ENCODE measurements at regions not wholly inside any gene's neighbourhood (a gene's known extent, or its start where the extent isn't known, plus 50 kb on each side); places are given as distances from the start of the nearest gene placed in this dataset.

GRCh38 chr14:45790293-45790692 is 537.3 kb upstream of the MIS18BP1 start:
- no peak for TF ChIP-seq CTCF (IDR thresholded peaks at IDR 0.05)
- no peak for TF ChIP-seq POLR2A (IDR thresholded peaks at IDR 0.05)
